H1 (cell line): ENCODE measurements at regions not wholly inside any gene's neighbourhood (a gene's known extent, or its start where the extent isn't known, plus 50 kb on each side); places are given as distances from the start of the nearest gene placed in this dataset.

Experiments used
- CTCF ChIA-PET: fragments of 300-600 bp; sonication (Branson Sonifier 250); formaldehyde crosslinking; loops from one replicate; lab custom pipeline; 2021; ENCODE audit not compliant: partially characterized antibody; lab: Charles Lee
- POLR2A ChIA-PET: fragments of 300-600 bp; sonication (Branson Sonifier 250); formaldehyde crosslinking; loops from one replicate; lab custom pipeline; 2021; ENCODE audit warnings: inconsistent platforms; ENCODE audit not compliant: partially characterized antibody; lab: Charles Lee
- DNase-seq, 2 experiments: peaks; one replicate each; pipeline versions ENCODE4 v3.0.0 to v3.0.0-alpha.2; 2010 to 2022; ENCODE audit warnings: low spot score in 2 of 2, low read depth in 1 of 2, mixed read lengths in 1 of 2
- FAIRE-seq: peaks from 2 replicates; lab custom pipeline; 2011; peaks lifted over from hg19 to GRCh38; lab: Jason Lieb, UNC
- H2AFZ ChIP-seq: 2 replicates; pipeline ENCODE4 v1.8.1; 2012; ENCODE audit warnings: low read length, inconsistent platforms
- H2AK5ac ChIP-seq: 2 replicates; pipeline ENCODE4 v1.6.1; 2013; ENCODE audit warnings: low read depth, low read length
- H2BK120ac ChIP-seq: replicated peaks from 2 replicates; pipeline ENCODE3; 2013; ENCODE audit warnings: low read depth, low read length, inconsistent platforms
- H2BK12ac ChIP-seq: 2 replicates; pipeline ENCODE4 v1.6.1; 2013; ENCODE audit warnings: low read depth, low read length
- H2BK15ac ChIP-seq: 2 replicates; pipeline ENCODE4 v1.6.1; 2013; ENCODE audit warnings: low read length
- H2BK20ac ChIP-seq: 2 replicates; pipeline ENCODE4 v1.6.1; 2013; ENCODE audit warnings: low read length
- H2BK5ac ChIP-seq: 2 replicates; pipeline ENCODE4 v1.6.1; 2013; ENCODE audit warnings: low read depth, low read length
- H3K14ac ChIP-seq: 2 replicates; pipeline ENCODE4 v1.6.1; 2013; ENCODE audit warnings: inconsistent platforms; ENCODE audit not compliant: insufficient read length
- H3K18ac ChIP-seq: 2 replicates; pipeline ENCODE4 v1.6.1; 2013; ENCODE audit warnings: low read length; ENCODE audit errors: extremely low read depth
- H3K23ac ChIP-seq: 2 replicates; pipeline ENCODE4 v1.6.1; 2013; ENCODE audit warnings: inconsistent platforms; ENCODE audit not compliant: insufficient read length
- H3K23me2 ChIP-seq: 2 replicates; pipeline ENCODE4 v1.6.1; 2013; ENCODE audit warnings: low read depth, low read length
- H3K27ac ChIP-seq: 2 replicates; pipeline ENCODE4 v1.6.1; 2011; ENCODE audit warnings: low read depth, low read length, inconsistent platforms
- H3K27me3 ChIP-seq, 4 experiments: replicated peaks in 1 of 4; 1 replicate in 1 of 4; 2 replicates in 3 of 4; pipeline versions ENCODE4 v1.6.1 to v1.8.1; 2011 to 2013; ENCODE audit warnings: low read length in 3 of 4, mild to moderate bottlenecking in 3 of 4, inconsistent platforms in 2 of 4, mixed read lengths in 2 of 4, moderate library complexity in 1 of 4; ENCODE audit not compliant: control insufficient read depth in 3 of 4, insufficient read depth in 3 of 4; ENCODE audit errors: extremely low read depth in 1 of 4
- H3K36me3 ChIP-seq, 4 experiments: 2 replicates each; pipeline versions ENCODE4 v1.6.1 to v1.8.1; 2011 to 2013; ENCODE audit warnings: mild to moderate bottlenecking in 4 of 4, low read length in 3 of 4, moderate library complexity in 2 of 4, control low read depth in 1 of 4, inconsistent platforms in 1 of 4; ENCODE audit not compliant: insufficient read depth in 4 of 4, control insufficient read depth in 2 of 4
- H3K4ac ChIP-seq: replicated peaks from 2 replicates; pipeline ENCODE3; 2013; ENCODE audit warnings: low read length, low read depth, mixed read lengths, inconsistent platforms; ENCODE audit not compliant: insufficient read length
- H3K4me1 ChIP-seq, 4 experiments: replicated peaks in 1 of 4; 1 replicate in 1 of 4; 2 replicates in 3 of 4; pipeline versions ENCODE4 v1.6.1 to v1.8.1; 2011 to 2013; ENCODE audit warnings: low read length in 3 of 4, inconsistent platforms in 2 of 4, mixed read lengths in 1 of 4; ENCODE audit not compliant: insufficient read depth in 4 of 4, control insufficient read depth in 3 of 4
- H3K4me2 ChIP-seq, 2 experiments: 2 replicates each; pipeline versions ENCODE4 v1.6.1 to v1.8.1; 2011 to 2013; ENCODE audit warnings: low read depth in 2 of 2, low read length in 2 of 2, control low read depth in 1 of 2, inconsistent platforms in 1 of 2, mild to moderate bottlenecking in 1 of 2; ENCODE audit not compliant: insufficient read depth in 1 of 2
- H3K4me3 ChIP-seq, 4 experiments: fragments of 200-600, 300-600 bp in 1 of 4; sonication (generic), shearing (Covaris generic), sonication (Bioruptor Twin) in 1 of 4; 2 replicates each; pipeline versions ENCODE4 v1.5.1 to v1.8.1; 2011 to 2016; ENCODE audit warnings: low read length in 4 of 4, low read depth in 3 of 4, control low read depth in 2 of 4, inconsistent platforms in 2 of 4, mild to moderate bottlenecking in 2 of 4, mixed read lengths in 1 of 4, moderate library complexity in 1 of 4; ENCODE audit not compliant: insufficient read depth in 2 of 4; ENCODE audit errors: extremely low read depth in 1 of 4
- H3K56ac ChIP-seq: replicated peaks from 2 replicates; pipeline ENCODE3; 2013; ENCODE audit warnings: low read depth, mild to moderate bottlenecking, mixed read lengths, low read length, inconsistent platforms; ENCODE audit not compliant: insufficient read length
- H3K79me1 ChIP-seq: 2 replicates; pipeline ENCODE4 v1.6.1; 2013; ENCODE audit warnings: low read depth, low read length, control low read depth
- H3K79me2 ChIP-seq, 2 experiments: 2 replicates each; pipeline versions ENCODE4 v1.6.1 to v1.8.1; 2012 to 2013; ENCODE audit warnings: low read length in 2 of 2, mild to moderate bottlenecking in 2 of 2, inconsistent platforms in 1 of 2; ENCODE audit not compliant: insufficient read depth in 2 of 2, control insufficient read depth in 1 of 2
- H3K9ac ChIP-seq, 4 experiments: replicated peaks in 1 of 4; 1 replicate in 1 of 4; 2 replicates in 3 of 4; pipeline versions ENCODE4 v1.6.1 to v1.8.1; 2011 to 2013; ENCODE audit warnings: low read depth in 3 of 4, low read length in 3 of 4, control low read depth in 2 of 4, mild to moderate bottlenecking in 2 of 4, moderate library complexity in 2 of 4, inconsistent platforms in 1 of 4; ENCODE audit errors: extremely low read depth in 1 of 4
- H3K9me3 ChIP-seq, 2 experiments: 2 replicates each; pipeline versions ENCODE4 v1.6.1 to v1.8.1; 2012 to 2013; ENCODE audit warnings: mild to moderate bottlenecking in 2 of 2, moderate library complexity in 2 of 2, control low read depth in 1 of 2, inconsistent platforms in 1 of 2, low read depth in 1 of 2, low read length in 1 of 2, mixed read lengths in 1 of 2; ENCODE audit not compliant: insufficient read depth in 2 of 2
- H4K20me1 ChIP-seq, 2 experiments: replicated peaks in 1 of 2; 2 replicates each; pipeline versions ENCODE3 to v1.8.1; 2011 to 2013; ENCODE audit warnings: inconsistent platforms in 2 of 2, low read length in 2 of 2, mild to moderate bottlenecking in 1 of 2; ENCODE audit not compliant: insufficient read depth in 2 of 2, control insufficient read depth in 1 of 2
- H4K5ac ChIP-seq: 2 replicates; pipeline ENCODE4 v1.6.1; 2013; ENCODE audit warnings: low read length, low read depth, mixed read lengths, inconsistent platforms; ENCODE audit not compliant: insufficient read length
- H4K8ac ChIP-seq: 2 replicates; pipeline ENCODE4 v1.8.0; 2013; ENCODE audit warnings: mild to moderate bottlenecking, moderate library complexity, low read length, inconsistent platforms; ENCODE audit not compliant: insufficient read depth; ENCODE audit errors: extremely low read depth
- H4K91ac ChIP-seq: replicated peaks from 2 replicates; pipeline ENCODE3; 2013; ENCODE audit warnings: low read length, mixed read lengths, inconsistent platforms; ENCODE audit not compliant: insufficient read length
- BACH1 ChIP-seq: IDR thresholded peaks from 2 replicates; pipeline ENCODE4 v1.6.1; 2012; ENCODE audit warnings: low read length, improper control_type of control experiment
- CHD1 ChIP-seq: IDR thresholded peaks from 2 replicates; pipeline ENCODE4 v1.6.1; 2012; ENCODE audit warnings: low read depth, low read length, improper control_type of control experiment
- EGR1 ChIP-seq: IDR thresholded peaks from 2 replicates; pipeline ENCODE4 v1.6.1; 2011; ENCODE audit warnings: low read depth, low read length, borderline replicate concordance
- EZH2 ChIP-seq: fragments of 200-600 bp; sonication (generic); IDR thresholded peaks from 2 replicates; pipeline ENCODE4 v1.7.1; 2012; ENCODE audit warnings: low read depth, mild to moderate bottlenecking, moderate library complexity, low read length, inconsistent platforms; ENCODE audit not compliant: severe bottlenecking
- JUND ChIP-seq: IDR thresholded peaks from 2 replicates; pipeline ENCODE4 v1.6.1; 2011; ENCODE audit warnings: mild to moderate bottlenecking, improper control_type of control experiment, low read length
- KDM1A ChIP-seq: fragments of 200-600, 300-600 bp; sonication (generic); IDR thresholded peaks from 2 replicates; pipeline ENCODE4 v1.7.1; 2016; ENCODE audit warnings: mild to moderate bottlenecking, low read length, borderline replicate concordance
- PHF8 ChIP-seq: fragments of 200-600 bp; sonication (generic); conservative IDR thresholded peaks from 2 replicates; pipeline ENCODE4 v1.7.1; 2012; ENCODE audit warnings: low read depth, mild to moderate bottlenecking, inconsistent platforms, low read length, moderate library complexity
- POLR2AphosphoS5 ChIP-seq: IDR thresholded peaks from 2 replicates; pipeline ENCODE4 v1.6.1; 2011; ENCODE audit warnings: low read depth, low read length
- RNF2 ChIP-seq: fragments of 200-900, 300-1000 bp; sonication (generic); IDR thresholded peaks from 2 replicates; pipeline ENCODE4 v1.7.1; 2016; ENCODE audit warnings: borderline replicate concordance, low read depth, mild to moderate bottlenecking, antibody characterized with exemption, low read length; ENCODE audit not compliant: poor library complexity, severe bottlenecking; ENCODE audit errors: missing control alignments
- SAP30 ChIP-seq: fragments of 300-600 bp; sonication (generic); IDR thresholded peaks from 2 replicates; pipeline ENCODE4 v1.7.1; 2012; ENCODE audit warnings: low read length, moderate library complexity, mild to moderate bottlenecking, inconsistent platforms; ENCODE audit not compliant: insufficient read depth, insufficient replicate concordance
- SIRT6 ChIP-seq: IDR thresholded peaks from one replicate; pipeline ENCODE4 v1.7.1; 2012; ENCODE audit warnings: low read length, inconsistent platforms
- TBP ChIP-seq: IDR thresholded peaks from 2 replicates; pipeline ENCODE4 v1.6.1; 2011; ENCODE audit warnings: low read depth, low read length, improper control_type of control experiment
- TCF12 ChIP-seq: IDR thresholded peaks from 2 replicates; pipeline ENCODE4 v1.6.1; 2011; ENCODE audit warnings: low read depth, mild to moderate bottlenecking, low read length
- WGBS, 2 experiments: shearing (Covaris generic) in 1 of 2; methylation state at CpG; one replicate each; pipeline versions ENCODE4 v1.1.6 to v1.1.7; 2013 to 2015; ENCODE audit warnings: low lambda C conversion rate in 2 of 2, mixed read lengths in 2 of 2, inconsistent platforms in 1 of 2, low coverage in 1 of 2, missing lambda C conversion rate in 1 of 2; ENCODE audit not compliant: insufficient replicate concordance in 2 of 2, insufficient coverage in 1 of 2, insufficient read length in 1 of 2; ENCODE audit errors: extremely low coverage in 1 of 2, missing lambda C conversion rate in 1 of 2; 5-methylcytosine and 5-hydroxymethylcytosine counted together
- TF ChIP-seq, protein P1 (sequence below): IDR thresholded peaks from 2 replicates; pipeline ENCODE4 v1.6.1; 2011; ENCODE audit warnings: low read length, improper control_type of control experiment

DNA sequence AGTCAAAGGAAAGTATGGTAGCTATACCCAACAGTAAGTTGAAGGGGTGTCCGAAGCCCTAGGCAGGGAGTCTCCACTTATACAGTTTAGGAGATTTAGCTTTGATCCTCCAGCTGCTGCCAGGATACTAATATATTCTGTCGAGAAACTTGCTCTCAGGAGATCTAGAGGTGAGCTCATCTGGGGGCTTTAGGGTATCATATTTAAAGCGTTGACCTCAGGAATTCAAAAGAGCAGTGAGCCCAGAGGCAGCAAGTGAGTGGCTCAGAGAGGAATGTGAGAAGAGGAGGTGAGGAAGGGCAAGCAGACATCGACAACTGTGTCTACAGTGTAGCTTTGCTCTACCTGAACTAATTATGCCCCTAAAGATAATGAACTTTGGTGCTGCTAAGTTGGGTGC, 245.1 kb upstream of the LRTM1 start:
- no peak overlapping the region for H3K27ac ChIP-seq
- H4K5ac ChIP-seq: no peak overlapping the region
- H2AK5ac ChIP-seq: no peak overlapping the region
- FAIRE-seq (no peak), DNase-seq (no peak)
- H3K56ac ChIP-seq: no peak overlapping the region
- no peak overlapping the region for H3K4ac ChIP-seq
- no peak overlapping the region for H2BK5ac ChIP-seq
- H3K23ac ChIP-seq: no peak overlapping the region
- H3K36me3 ChIP-seq: no peaks in the 10 kb centered on the region
- H3K79me1 ChIP-seq: no peaks in the 10 kb centered on the region
- no peaks in the 10 kb centered on the region for H3K23me2 ChIP-seq
- peaks cover 0 to 1% (median 0%) of the 10 kb centered on the region in 4 experiments; a peak in 1 of 7 replicates for H3K27me3 ChIP-seq
- H2AFZ ChIP-seq: no peak overlapping the region
- 93% methylated on average over 4 of the region's 4 CpGs; no CpG with 5 or more reads in 1 of the 2 experiments for WGBS, 2 experiments
- no peak overlapping the region for H4K8ac ChIP-seq
- H4K20me1 ChIP-seq: no peaks in the 10 kb centered on the region
- H3K18ac ChIP-seq: no peak overlapping the region
- no peak overlapping the region for H2BK15ac ChIP-seq
- H2BK12ac ChIP-seq: no peak overlapping the region
- no peak overlapping the region for H3K4me3 ChIP-seq
- H3K79me2 ChIP-seq: no peaks in the 10 kb centered on the region
- H3K4me1 ChIP-seq: peaks cover 0 to 1% (median 0%) of the 10 kb centered on the region in 4 experiments; a peak in 1 of 7 replicates
- H3K9ac ChIP-seq: no peak overlapping the region
- H3K9me3 ChIP-seq: 0 out of 4 replicates have a peak, but pooled peaks cover 0 to 3% of the 10 kb centered on the region in 2 experiments
- H4K91ac ChIP-seq: no peak overlapping the region
- ChIA-PET CTCF (interaction anchor here (0.6 to 2.7 kb wide), 2 partner anchors 8 to 10 kb away, joined by 4 to 12 read pairs; no protein-coding TSS in a partner anchor), POLR2A (no interaction called here)
- H3K4me2 ChIP-seq: no peak overlapping the region
- no peak overlapping the region for H2BK20ac ChIP-seq
- H2BK120ac ChIP-seq: no peak overlapping the region
- H3K14ac ChIP-seq: no peak overlapping the region
- TF ChIP-seq CHD1 (no peak), SAP30 (no peak), EGR1 (no peak), TBP (no peak), PHF8 (no peak), BACH1 (no peak), KDM1A (no peak), EZH2 (no peak), SIRT6 (no peak), POLR2AphosphoS5 (no peak), TCF12 (no peak), JUND (no peak), RNF2 (no peak)
- TF ChIP-seq, protein P1, sequence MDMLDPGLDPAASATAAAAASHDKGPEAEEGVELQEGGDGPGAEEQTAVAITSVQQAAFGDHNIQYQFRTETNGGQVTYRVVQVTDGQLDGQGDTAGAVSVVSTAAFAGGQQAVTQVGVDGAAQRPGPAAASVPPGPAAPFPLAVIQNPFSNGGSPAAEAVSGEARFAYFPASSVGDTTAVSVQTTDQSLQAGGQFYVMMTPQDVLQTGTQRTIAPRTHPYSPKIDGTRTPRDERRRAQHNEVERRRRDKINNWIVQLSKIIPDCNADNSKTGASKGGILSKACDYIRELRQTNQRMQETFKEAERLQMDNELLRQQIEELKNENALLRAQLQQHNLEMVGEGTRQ: no peak
